OCI-LY1 (cell line): ENCODE measurements at regions not wholly inside any gene's neighbourhood (a gene's known extent, or its start where the extent isn't known, plus 50 kb on each side); places are given as distances from the start of the nearest gene placed in this dataset.

Experiments
- H2AFZ ChIP-seq: fragments of 200-600 bp; sonication (generic), shearing (Covaris generic); 2 replicates; pipeline ENCODE4 v1.6.0; 2014; ENCODE audit warnings: antibody characterized with exemption, mild to moderate bottlenecking, low read length
- H3F3A ChIP-seq: fragments of 200-600 bp; sonication (generic), shearing (Covaris generic); 2 replicates; pipeline ENCODE4 v1.6.0; 2014; ENCODE audit warnings: mild to moderate bottlenecking, antibody characterized with exemption, low read length, moderate library complexity; ENCODE audit not compliant: insufficient read depth
- H3K27ac ChIP-seq: fragments of 200-600 bp; sonication (generic); 2 replicates; pipeline ENCODE4 v1.5.1; 2014; ENCODE audit warnings: low read length, mixed run types, mild to moderate bottlenecking, low read depth; ENCODE audit not compliant: poor library complexity, severe bottlenecking
- H3K27me3 ChIP-seq: fragments of 200-600 bp; sonication (generic); 2 replicates; pipeline ENCODE4 v1.6.0; 2014; ENCODE audit warnings: antibody characterized with exemption, mild to moderate bottlenecking, low read length, moderate library complexity; ENCODE audit not compliant: insufficient read depth
- H3K36me3 ChIP-seq: fragments of 200-600 bp; sonication (generic); 2 replicates; pipeline ENCODE4 v1.6.1; 2014; ENCODE audit warnings: mild to moderate bottlenecking, antibody characterized with exemption, low read length, moderate library complexity, mixed read lengths; ENCODE audit not compliant: insufficient read depth
- H3K4me1 ChIP-seq: fragments of 200-600 bp; sonication (generic); 2 replicates; pipeline ENCODE4 v1.5.1; 2014; ENCODE audit warnings: mild to moderate bottlenecking, low read length, moderate library complexity; ENCODE audit not compliant: insufficient read depth, severe bottlenecking
- H3K4me2 ChIP-seq: fragments of 200-600 bp; sonication (generic), shearing (Covaris generic); 2 replicates; pipeline ENCODE4 v1.6.1; 2014; ENCODE audit warnings: low read length
- H3K4me3 ChIP-seq: fragments of 200-600 bp; sonication (generic); 2 replicates; pipeline ENCODE4 v1.5.1; 2014; ENCODE audit warnings: low read length, low read depth, mild to moderate bottlenecking, mixed read lengths; ENCODE audit not compliant: poor library complexity, severe bottlenecking
- H3K79me2 ChIP-seq: fragments of 200-600 bp; shearing (Covaris generic); 2 replicates; pipeline ENCODE4 v1.6.1; 2016; ENCODE audit warnings: mixed run types, low read length, mixed read lengths; ENCODE audit not compliant: insufficient read depth
- H3K9ac ChIP-seq: fragments of 200-600 bp; sonication (generic), shearing (Covaris generic); 2 replicates; pipeline ENCODE4 v1.6.1; 2014; ENCODE audit warnings: mild to moderate bottlenecking, low read length, mixed read lengths
- H3K9me2 ChIP-seq: fragments of 200-600 bp; sonication (generic), shearing (Covaris generic); 2 replicates; pipeline ENCODE4 v1.6.1; 2014; ENCODE audit warnings: low read depth, mild to moderate bottlenecking, low read length, mixed read lengths
- H3K9me3 ChIP-seq: fragments of 200-600 bp; shearing (Covaris generic); 2 replicates; pipeline ENCODE4 v1.6.1; 2014; ENCODE audit warnings: low read length, mixed read lengths
- H4K20me1 ChIP-seq: fragments of 200-600 bp; sonication (generic), shearing (Covaris generic); 2 replicates; pipeline ENCODE4 v1.6.0; 2016; ENCODE audit warnings: mild to moderate bottlenecking, low read length; ENCODE audit not compliant: insufficient read depth
- EZH2 ChIP-seq: fragments of 200-600 bp; sonication (generic), shearing (Covaris generic); IDR thresholded peaks from 2 replicates; pipeline ENCODE4 v1.8.0; 2017; ENCODE audit warnings: borderline replicate concordance, mixed run types, mild to moderate bottlenecking, antibody characterized with exemption, low read length, moderate library complexity, mixed read lengths
- TF ChIP-seq, protein P1 (sequence below): fragments of 200-600 bp; sonication (generic), shearing (Covaris generic); IDR thresholded peaks from 2 replicates; pipeline ENCODE4 v1.5.1; 2017; ENCODE audit warnings: mild to moderate bottlenecking, antibody characterized with exemption, low read length, moderate library complexity, mixed read lengths

DNA sequence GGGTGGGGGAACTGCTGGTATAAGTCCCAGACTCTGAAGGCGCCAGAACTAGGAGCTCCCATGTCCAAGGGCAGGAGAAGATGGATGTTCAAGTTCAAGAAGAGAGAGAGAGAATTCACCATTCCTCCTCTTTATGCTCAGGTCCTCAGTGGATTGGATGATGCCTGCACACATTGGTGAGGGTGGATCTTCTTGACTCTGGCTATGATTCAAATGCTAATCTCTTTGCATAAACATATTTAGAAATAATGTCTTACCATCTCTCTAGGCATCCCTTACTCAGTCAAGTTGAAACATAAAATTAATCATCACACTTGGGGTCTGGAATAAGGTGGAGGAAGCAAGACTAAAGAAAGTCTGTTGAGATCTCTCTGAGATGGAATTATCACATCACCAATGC lies 210.6 kb upstream of the CHST9 start:
- H2AFZ ChIP-seq, result no peak overlapping the region

DNA sequence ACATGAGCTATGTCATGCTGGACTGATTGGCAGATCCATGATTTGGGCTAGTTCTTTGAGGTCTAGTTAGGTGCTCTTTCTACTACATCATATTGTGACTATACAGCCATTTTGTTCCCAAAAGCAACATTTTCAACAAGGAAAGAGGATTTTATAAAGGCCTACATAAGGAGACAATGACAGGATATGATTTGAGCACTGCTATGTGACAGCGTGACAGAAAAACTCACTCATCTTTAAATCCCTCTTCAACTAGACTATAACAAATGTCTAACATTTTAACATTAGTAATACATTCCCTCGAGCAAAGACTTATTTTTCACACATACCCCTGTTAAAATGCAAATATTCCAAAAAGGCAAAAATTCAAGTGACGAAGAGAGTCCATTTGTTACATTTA lies 209.6 kb upstream of the CHST9 start:
- Histone ChIP-seq H3K9me2 (no peaks in the 10 kb centered on the region), H3K9ac (no peak overlapping the region), H3K27ac (no peak overlapping the region), H3K4me1 (no peaks in the 10 kb centered on the region), H2AFZ (no peak overlapping the region), H3K27me3 (no peaks in the 10 kb centered on the region), H3K36me3 (no peaks in the 10 kb centered on the region), H3K4me2 (no peak overlapping the region), H3K79me2 (no peaks in the 10 kb centered on the region), H4K20me1 (no peaks in the 10 kb centered on the region), H3F3A (no peaks in the 10 kb centered on the region), H3K9me3 (no peaks in the 10 kb centered on the region), H3K4me3 (no peak overlapping the region)
- TF ChIP-seq EZH2, result no peak
- TF ChIP-seq, protein P1, sequence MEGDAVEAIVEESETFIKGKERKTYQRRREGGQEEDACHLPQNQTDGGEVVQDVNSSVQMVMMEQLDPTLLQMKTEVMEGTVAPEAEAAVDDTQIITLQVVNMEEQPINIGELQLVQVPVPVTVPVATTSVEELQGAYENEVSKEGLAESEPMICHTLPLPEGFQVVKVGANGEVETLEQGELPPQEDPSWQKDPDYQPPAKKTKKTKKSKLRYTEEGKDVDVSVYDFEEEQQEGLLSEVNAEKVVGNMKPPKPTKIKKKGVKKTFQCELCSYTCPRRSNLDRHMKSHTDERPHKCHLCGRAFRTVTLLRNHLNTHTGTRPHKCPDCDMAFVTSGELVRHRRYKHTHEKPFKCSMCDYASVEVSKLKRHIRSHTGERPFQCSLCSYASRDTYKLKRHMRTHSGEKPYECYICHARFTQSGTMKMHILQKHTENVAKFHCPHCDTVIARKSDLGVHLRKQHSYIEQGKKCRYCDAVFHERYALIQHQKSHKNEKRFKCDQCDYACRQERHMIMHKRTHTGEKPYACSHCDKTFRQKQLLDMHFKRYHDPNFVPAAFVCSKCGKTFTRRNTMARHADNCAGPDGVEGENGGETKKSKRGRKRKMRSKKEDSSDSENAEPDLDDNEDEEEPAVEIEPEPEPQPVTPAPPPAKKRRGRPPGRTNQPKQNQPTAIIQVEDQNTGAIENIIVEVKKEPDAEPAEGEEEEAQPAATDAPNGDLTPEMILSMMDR, result no peak

More for the DNA sequence above, 210.6 kb upstream of the CHST9 start:
- no peaks in the 10 kb centered on the region for H3K9me3 ChIP-seq
- no peaks in the 10 kb centered on the region for H3K9me2 ChIP-seq
- H3K36me3 ChIP-seq, result no peaks in the 10 kb centered on the region
- no peaks in the 10 kb centered on the region for H3K4me1 ChIP-seq
- no peaks in the 10 kb centered on the region for H4K20me1 ChIP-seq
- H3K4me2 ChIP-seq, result no peak overlapping the region
- no peaks in the 10 kb centered on the region for H3K79me2 ChIP-seq
- TF ChIP-seq, protein P1, result no peak
- TF ChIP-seq EZH2, result no peak
- H3K27me3 ChIP-seq, result no peaks in the 10 kb centered on the region
- H3F3A ChIP-seq, result no peaks in the 10 kb centered on the region
- H3K4me3 ChIP-seq, result no peak overlapping the region
- no peak overlapping the region for H3K27ac ChIP-seq
- no peak overlapping the region for H3K9ac ChIP-seq

DNA sequence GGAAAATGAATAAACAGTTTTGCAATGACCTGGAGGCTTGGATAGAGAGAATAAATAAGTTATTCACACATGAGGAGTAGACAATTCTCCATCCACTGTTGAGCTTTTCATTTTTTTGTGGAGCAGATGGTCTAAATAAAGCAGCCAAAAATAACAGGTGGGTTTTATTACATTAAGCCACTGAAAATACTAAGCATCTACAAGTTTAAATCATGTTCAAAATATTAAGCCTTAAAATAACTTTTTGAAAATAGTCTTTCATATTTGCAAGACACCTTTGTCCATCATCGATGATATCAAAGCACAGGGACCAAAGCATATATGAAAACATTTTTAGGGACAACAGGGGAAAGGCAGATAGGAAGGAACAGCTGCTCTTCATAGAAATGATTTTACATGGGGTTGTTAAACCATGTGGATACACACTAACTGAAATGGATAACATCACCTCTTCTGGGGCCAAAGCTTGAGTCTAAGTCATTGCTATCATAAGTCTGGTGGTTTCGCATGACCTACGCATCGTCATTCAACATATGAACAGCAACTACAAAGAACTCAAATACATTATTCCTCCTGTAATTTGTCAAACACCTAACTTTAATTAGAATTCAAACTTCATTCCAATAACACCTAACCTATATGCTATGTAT lies 197.6 kb upstream of the CHST9 start:
- H3K4me3 ChIP-seq, result no peak overlapping the region
- no peaks in the 10 kb centered on the region for H3F3A ChIP-seq
- no peaks in the 10 kb centered on the region for H4K20me1 ChIP-seq
- no peak overlapping the region for H3K27ac ChIP-seq
- H3K4me1 ChIP-seq, result no peaks in the 10 kb centered on the region
- TF ChIP-seq, protein P1, result no peak
- TF ChIP-seq EZH2, result no peak
- H3K9me3 ChIP-seq, result no peaks in the 10 kb centered on the region
- H3K79me2 ChIP-seq, result no peaks in the 10 kb centered on the region
- H3K9me2 ChIP-seq, result no peaks in the 10 kb centered on the region
- no peaks in the 10 kb centered on the region for H3K36me3 ChIP-seq
- H2AFZ ChIP-seq, result no peak overlapping the region
- H3K4me2 ChIP-seq, result no peak overlapping the region
- H3K27me3 ChIP-seq, result no peaks in the 10 kb centered on the region
- H3K9ac ChIP-seq, result no peak overlapping the region
